Stomach smooth muscle (tissue), 2 donors: ENCODE measurements at regions not wholly inside any gene's neighbourhood (a gene's known extent, or its start where the extent isn't known, plus 50 kb on each side); places are given as distances from the start of the nearest gene placed in this dataset.
"Not testable (repeated sequence)": the region's sequence is repeated elsewhere in the genome, so short reads cannot be mapped to it uniquely, and the experiment has no call there.

ENCODE experiments used
- H3K27ac ChIP-seq: one replicate; pipeline ENCODE4 v1.7.0; 2013; ENCODE audit warnings: mild to moderate bottlenecking, low read length, inconsistent platforms
- H3K27me3 ChIP-seq, 2 donors: one replicate each; pipeline ENCODE4 v1.7.0; 2013; ENCODE audit warnings: low read length in 2 of 2; ENCODE audit not compliant: insufficient read depth in 2 of 2, control insufficient read depth in 1 of 2
- H3K36me3 ChIP-seq, 2 donors: one replicate each; pipeline ENCODE4 v1.7.0; 2013; ENCODE audit warnings: low read length in 2 of 2; ENCODE audit not compliant: control insufficient read depth in 2 of 2, insufficient read depth in 2 of 2
- H3K4me1 ChIP-seq: one replicate; pipeline ENCODE4 v1.7.0; 2013; ENCODE audit warnings: low read length; ENCODE audit not compliant: control insufficient read depth, insufficient read depth
- H3K4me3 ChIP-seq, 2 donors: one replicate each; pipeline ENCODE4 v1.7.0; 2013; ENCODE audit warnings: low read length in 2 of 2
- H3K9ac ChIP-seq, 2 donors: one replicate each; pipeline ENCODE4 v1.7.0; 2013; ENCODE audit warnings: low read length in 2 of 2, mild to moderate bottlenecking in 1 of 2
- H3K9me3 ChIP-seq, 2 donors: one replicate each; pipeline ENCODE4 v1.7.0; 2013; ENCODE audit warnings: low read length in 2 of 2; ENCODE audit not compliant: control insufficient read depth in 2 of 2
- donor health status: healthy.
- donor health status: Pancreatic carcinoma.

- Histone ChIP-seq H3K27ac (no peak overlapping the region), H3K9ac (no peak overlapping the region), H3K4me3 (no peak overlapping the region), H3K9me3 (peaks cover 0 to 4% of the 10 kb centered on the region in 2 donors), H3K36me3 (no peaks in the 10 kb centered on the region), H3K27me3 (no peaks in the 10 kb centered on the region), H3K4me1 (no peaks in the 10 kb centered on the region)
These were observed 123.1 kb upstream of the CARMIL1 start for GRCh38 chr6:25156123-25156522.

DNA sequence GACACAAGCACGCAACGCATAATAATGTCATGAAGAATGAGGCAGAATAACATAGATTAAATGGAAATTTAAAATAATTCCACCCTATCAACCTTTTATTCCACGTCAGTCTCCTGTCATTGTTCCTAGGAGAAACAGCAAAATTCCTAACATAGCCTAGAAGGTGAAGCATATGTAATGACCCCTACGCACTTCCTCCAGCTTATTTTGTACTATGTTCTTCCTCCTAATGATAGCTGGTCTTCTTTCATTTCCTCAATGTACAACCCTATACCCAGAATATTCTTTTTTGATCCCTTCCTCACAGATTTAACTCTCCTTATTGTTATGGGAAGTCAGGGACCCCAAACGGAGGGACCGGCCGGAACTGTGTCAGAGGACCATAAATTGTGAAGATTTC, 122.0 kb upstream of the CARMIL1 start:
- H3K36me3 ChIP-seq: no peaks in the 10 kb centered on the region
- H3K9ac ChIP-seq: no peak overlapping the region
- peaks cover 0 to 4% of the 10 kb centered on the region in 2 donors for H3K9me3 ChIP-seq
- H3K4me3 ChIP-seq: no peak overlapping the region
- H3K27ac ChIP-seq: no peak overlapping the region
- H3K4me1 ChIP-seq: no peaks in the 10 kb centered on the region
- H3K27me3 ChIP-seq: no peaks in the 10 kb centered on the region

DNA sequence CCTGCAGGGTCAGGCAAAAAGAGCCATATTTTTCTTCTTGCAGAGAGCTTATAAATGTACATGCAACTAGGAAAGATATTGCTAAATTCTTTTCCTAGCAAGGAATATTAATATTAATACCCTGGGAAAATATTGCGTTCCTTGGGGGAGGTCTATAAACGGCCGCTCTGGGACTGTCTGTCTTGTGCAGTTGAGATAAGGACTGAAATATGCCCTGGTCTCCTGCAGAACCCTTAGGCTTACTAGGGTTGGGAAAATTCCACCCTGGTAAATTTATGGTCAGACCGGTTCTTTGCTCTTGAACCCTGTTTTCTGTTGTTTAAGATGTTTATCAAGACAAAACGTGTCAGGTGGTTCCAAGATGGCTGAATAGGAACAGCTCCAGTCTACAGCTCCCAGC, 121.3 kb upstream of the CARMIL1 start:
- Histone ChIP-seq H3K27me3 (no peaks in the 10 kb centered on the region), H3K9me3 (peaks cover 0 to 4% of the 10 kb centered on the region in 2 donors), H3K36me3 (no peaks in the 10 kb centered on the region), H3K4me1 (no peaks in the 10 kb centered on the region), H3K4me3 (no peak overlapping the region), H3K9ac (no peak overlapping the region), H3K27ac (no peak overlapping the region)

DNA sequence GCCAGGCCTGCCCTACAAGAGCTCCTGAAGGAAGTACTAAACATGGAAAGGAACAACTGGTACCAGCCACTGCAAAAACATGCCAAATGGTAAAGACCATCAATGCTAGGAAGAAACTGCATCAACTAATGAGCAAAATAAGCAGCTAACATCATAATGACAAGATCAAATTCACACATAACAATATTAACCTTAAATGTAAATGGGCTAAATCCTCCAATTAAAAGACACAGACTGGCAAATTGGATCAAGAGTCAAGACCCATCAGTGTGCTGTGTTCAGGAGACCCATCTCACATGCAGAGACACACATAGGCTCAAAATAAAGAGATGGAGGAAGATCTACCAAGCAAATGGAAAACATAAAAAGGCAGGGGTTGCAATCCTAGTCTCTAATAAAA, 119.0 kb upstream of the CARMIL1 start:
- H3K27ac ChIP-seq, H3K27me3 ChIP-seq, H3K9me3 ChIP-seq, H3K4me1 ChIP-seq, H3K4me3 ChIP-seq, H3K36me3 ChIP-seq, H3K9ac ChIP-seq: not testable (repeated sequence)

GRCh38 chr6:25165177-25165576, 114.0 kb upstream of the CARMIL1 start:
- no peaks in the 10 kb centered on the region for H3K4me1 ChIP-seq
- no peaks in the 10 kb centered on the region for H3K36me3 ChIP-seq
- no peak overlapping the region for H3K9ac ChIP-seq
- no peak overlapping the region for H3K4me3 ChIP-seq
- no peaks in the 10 kb centered on the region for H3K9me3 ChIP-seq
- H3K27me3 ChIP-seq: no peaks in the 10 kb centered on the region
- no peak overlapping the region for H3K27ac ChIP-seq

DNA sequence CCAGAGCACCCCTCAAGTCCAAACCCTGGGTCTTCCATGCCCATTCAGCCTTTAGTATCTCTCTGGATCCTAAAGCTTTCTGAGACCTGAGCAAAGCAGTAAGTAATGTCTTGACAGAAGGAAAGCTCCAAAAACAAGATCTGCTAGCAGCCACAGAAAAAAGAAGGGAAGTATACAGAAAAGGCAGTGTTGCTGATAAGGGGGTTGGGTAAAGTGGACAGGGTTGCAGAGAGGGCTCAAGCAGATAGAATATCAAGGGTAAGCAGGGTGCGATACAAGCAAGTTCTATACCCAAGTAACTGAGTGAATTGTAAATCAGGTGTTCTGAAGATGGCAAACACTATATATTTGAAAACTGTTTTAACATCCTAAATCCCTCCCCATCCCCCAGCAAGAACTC, 113.4 kb upstream of the CARMIL1 start:
- Histone ChIP-seq H3K9me3 (no peaks in the 10 kb centered on the region), H3K27me3 (no peaks in the 10 kb centered on the region), H3K4me1 (no peaks in the 10 kb centered on the region), H3K9ac (no peak overlapping the region), H3K27ac (no peak overlapping the region), H3K36me3 (no peaks in the 10 kb centered on the region), H3K4me3 (no peak overlapping the region)

DNA sequence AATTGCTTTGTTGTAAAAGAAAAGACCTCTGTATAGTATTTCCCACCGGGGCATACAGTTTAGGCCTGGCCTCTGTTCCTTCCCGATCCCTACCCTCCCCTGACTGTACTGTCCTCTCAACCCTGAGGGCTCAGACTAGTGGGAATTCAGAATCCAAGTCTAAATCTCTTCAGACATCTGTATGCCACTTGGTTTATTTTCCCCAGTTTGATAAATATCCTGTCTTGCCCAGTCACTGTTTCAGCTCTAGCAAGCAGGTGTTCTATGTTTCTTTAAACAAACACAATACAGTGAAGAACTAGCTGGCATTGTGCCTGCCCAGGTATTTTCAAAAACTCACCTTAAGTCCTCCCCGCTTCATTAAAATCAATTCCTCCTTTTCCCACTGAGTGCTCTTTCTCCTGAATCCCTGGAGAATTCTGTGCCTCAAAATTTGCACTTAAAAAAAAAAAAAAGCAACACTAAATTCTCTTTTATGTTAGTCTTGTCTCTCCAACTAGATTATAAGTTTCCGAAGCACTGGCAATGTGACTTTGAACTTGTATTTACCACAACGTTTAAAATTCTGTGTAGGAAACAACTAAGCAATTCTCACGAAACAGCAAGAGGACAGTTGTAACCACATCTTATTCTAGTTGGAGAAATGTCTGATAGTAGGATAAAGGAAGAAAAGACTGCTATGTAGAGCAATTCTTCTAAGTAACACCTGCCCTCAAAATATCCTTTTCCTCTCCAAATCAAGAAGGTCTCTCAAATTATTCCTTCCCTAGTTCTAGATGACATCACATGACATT, 112.0 kb upstream of the CARMIL1 start:
- no peak overlapping the region for H3K9ac ChIP-seq
- H3K9me3 ChIP-seq: no peaks in the 10 kb centered on the region
- H3K27ac ChIP-seq: no peak overlapping the region
- H3K27me3 ChIP-seq: no peaks in the 10 kb centered on the region
- no peaks in the 10 kb centered on the region for H3K4me1 ChIP-seq
- H3K36me3 ChIP-seq: no peaks in the 10 kb centered on the region
- no peak overlapping the region for H3K4me3 ChIP-seq

GRCh38 chr6:25167961-25168360, 111.2 kb upstream of the CARMIL1 start:
- no peak overlapping the region for H3K9ac ChIP-seq
- H3K27ac ChIP-seq: no peak overlapping the region
- no peaks in the 10 kb centered on the region for H3K4me1 ChIP-seq
- H3K36me3 ChIP-seq: no peaks in the 10 kb centered on the region
- no peaks in the 10 kb centered on the region for H3K9me3 ChIP-seq
- no peaks in the 10 kb centered on the region for H3K27me3 ChIP-seq
- no peak overlapping the region for H3K4me3 ChIP-seq

- Histone ChIP-seq H3K9me3 (no peaks in the 10 kb centered on the region), H3K27me3 (no peaks in the 10 kb centered on the region), H3K4me1 (no peaks in the 10 kb centered on the region), H3K4me3 (no peak overlapping the region), H3K9ac (no peak overlapping the region), H3K27ac (no peak overlapping the region), H3K36me3 (no peaks in the 10 kb centered on the region)
These were observed 110.5 kb upstream of the CARMIL1 start for GRCh38 chr6:25168637-25169036.

- H3K27ac ChIP-seq: peak overlapping the region; percentile 25
- H3K4me1 ChIP-seq: no peaks in the 10 kb centered on the region
These were observed 109.6 kb upstream of the CARMIL1 start for GRCh38 chr6:25169553-25169952.

DNA sequence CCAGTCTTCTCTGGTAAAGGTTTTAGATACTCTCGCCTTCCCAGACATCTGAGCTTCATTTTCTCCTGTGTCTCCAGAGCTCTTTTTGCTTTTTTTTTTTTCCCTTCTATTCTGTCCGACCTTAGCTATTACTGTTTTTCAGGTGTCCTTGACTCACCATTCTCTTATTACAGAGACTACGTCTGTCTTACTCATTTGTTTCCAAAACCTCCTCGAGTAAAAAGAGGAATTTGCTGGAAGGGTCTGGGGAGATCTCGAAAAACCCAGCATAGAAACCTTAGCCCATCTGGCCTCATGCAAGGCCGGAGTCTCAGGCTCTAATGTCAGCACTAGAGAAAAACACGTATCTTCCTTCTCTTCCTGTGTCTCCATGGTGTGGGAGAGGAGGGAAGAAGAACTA, 109.2 kb upstream of the CARMIL1 start:
- no peak overlapping the region for H3K4me3 ChIP-seq
- no peaks in the 10 kb centered on the region for H3K9me3 ChIP-seq
- H3K9ac ChIP-seq: no peak overlapping the region
- no peaks in the 10 kb centered on the region for H3K27me3 ChIP-seq
- H3K4me1 ChIP-seq: no peaks in the 10 kb centered on the region
- no peaks in the 10 kb centered on the region for H3K36me3 ChIP-seq
- H3K27ac ChIP-seq: peak overlapping the region; percentile 25

More at GRCh38 chr6:25169553-25169952, 109.6 kb upstream of the CARMIL1 start:
- Histone ChIP-seq H3K4me3 (no peak overlapping the region), H3K27me3 (no peaks in the 10 kb centered on the region), H3K36me3 (no peaks in the 10 kb centered on the region), H3K9ac (no peak overlapping the region), H3K9me3 (no peaks in the 10 kb centered on the region)
